GM12872 (cell line): ENCODE measurements at regions not wholly inside any gene's neighbourhood (a gene's known extent, or its start where the extent isn't known, plus 50 kb on each side); places are given as distances from the start of the nearest gene placed in this dataset.

Experiments used
- CTCF ChIP-seq: IDR thresholded peaks from 3 replicates; pipeline ENCODE4 v1.5.1; 2011; ENCODE audit warnings: low read depth, mild to moderate bottlenecking, low read length, moderate library complexity; ENCODE audit not compliant: insufficient read depth

GRCh38 chrX:122906726-122907125 is 277.4 kb upstream of the GRIA3 start:
- TF ChIP-seq CTCF = no peak

- no peak for TF ChIP-seq CTCF
These were observed 276.7 kb upstream of the GRIA3 start for GRCh38 chrX:122907375-122907774.

GRCh38 chrX:122910697-122911096 is 273.4 kb upstream of the GRIA3 start:
- no peak for TF ChIP-seq CTCF

GRCh38 chrX:122913134-122913533 is 270.9 kb upstream of the GRIA3 start:
- no peak for TF ChIP-seq CTCF

GRCh38 chrX:122913764-122914163 is 270.3 kb upstream of the GRIA3 start:
- TF ChIP-seq CTCF = no peak

- TF ChIP-seq CTCF = no peak
These were observed 269.8 kb upstream of the GRIA3 start for GRCh38 chrX:122914256-122914655.

GRCh38 chrX:122934131-122934530 is 249.9 kb upstream of the GRIA3 start:
- no peak for TF ChIP-seq CTCF

GRCh38 chrX:122940199-122940598 is 243.9 kb upstream of the GRIA3 start:
- TF ChIP-seq CTCF = no peak
